Caco-2 (cell line): ENCODE measurements at regions not wholly inside any gene's neighbourhood (a gene's known extent, or its start where the extent isn't known, plus 50 kb on each side); places are given as distances from the start of the nearest gene placed in this dataset.

Source experiments
- BruUV-seq: library from RNA; stranded (reverse); fragments of 400-500 nt; replicated peaks from 2 replicates; lab custom pipeline; 2021; lab: Mats Ljungman, UMichigan
- CTCF ChIA-PET: fragments of 300-600 bp; sonication (Branson Sonifier 250); formaldehyde crosslinking; loops from one replicate; lab custom pipeline; 2022; ENCODE audit warnings: antibody characterized with exemption; lab: Charles Lee
- POLR2A ChIA-PET: fragments of 300-600 bp; sonication (Branson Sonifier 250); formaldehyde crosslinking; loops from one replicate; lab custom pipeline; 2022; ENCODE audit warnings: antibody characterized with exemption; lab: Charles Lee
- DNase-seq, 2 experiments: peaks; one replicate each; pipeline versions ENCODE4 v3.0.0 to v3.0.0-alpha.2; 2020 to 2022
- H3K27me3 ChIP-seq: replicated peaks from 2 replicates; pipeline ENCODE4 v1.6.0; 2011; ENCODE audit warnings: low read length; ENCODE audit not compliant: control insufficient read depth, insufficient read depth
- H3K36me3 ChIP-seq: 2 replicates; pipeline ENCODE4 v1.5.1; 2011; ENCODE audit warnings: low read length; ENCODE audit not compliant: control insufficient read depth, insufficient read depth
- H3K4me1 ChIP-seq: fragments of 250-450 bp; sonication (Bioruptor Pico); 2 replicates; pipeline ENCODE4 v1.5.1; 2020; ENCODE audit warnings: mild to moderate bottlenecking
- H3K4me3 ChIP-seq: 2 replicates; pipeline ENCODE4 v1.5.1; 2011; ENCODE audit warnings: low read depth, mild to moderate bottlenecking, control low read depth, low read length
- H3K9me3 ChIP-seq: fragments of 250-450 bp; sonication (Bioruptor Pico); 2 replicates; pipeline ENCODE4 v1.5.1; 2020; ENCODE audit warnings: mild to moderate bottlenecking, moderate library complexity
- H3K27ac Mint-ChIP-seq: one replicate; pipeline ENCODE4 v1.8.0; 2022; ENCODE audit warnings: mixed read lengths; ENCODE audit not compliant: unreplicated experiment
- H3K27me3 Mint-ChIP-seq: one replicate; pipeline ENCODE4 v1.8.0; 2022; ENCODE audit warnings: mixed read lengths; ENCODE audit not compliant: insufficient read depth, unreplicated experiment
- H3K36me3 Mint-ChIP-seq: one replicate; pipeline ENCODE4 v1.8.0; 2022; ENCODE audit warnings: mild to moderate bottlenecking, mixed read lengths; ENCODE audit not compliant: insufficient read depth, unreplicated experiment
- H3K4me1 Mint-ChIP-seq: one replicate; pipeline ENCODE4 v1.8.0; 2022; ENCODE audit warnings: low read depth, mixed read lengths; ENCODE audit not compliant: unreplicated experiment
- H3K4me3 Mint-ChIP-seq: one replicate; pipeline ENCODE4 v1.8.0; 2022; ENCODE audit warnings: mild to moderate bottlenecking, moderate library complexity, mixed read lengths; ENCODE audit not compliant: unreplicated experiment
- H3K9me3 Mint-ChIP-seq: one replicate; pipeline ENCODE4 v1.8.0; 2022; ENCODE audit warnings: mixed read lengths; ENCODE audit not compliant: unreplicated experiment
- CTCF ChIP-seq, 2 experiments: fragments of 200-600 bp in 1 of 2; IDR thresholded peaks; 1 replicate in 1 of 2; 2 replicates in 1 of 2; pipeline versions ENCODE4 v1.5.1 to v1.8.0; 2011 to 2022; ENCODE audit warnings: antibody characterized with exemption in 1 of 2, control low read depth in 1 of 2, inconsistent platforms in 1 of 2, low read depth in 1 of 2, low read length in 1 of 2, mild to moderate bottlenecking in 1 of 2, moderate library complexity in 1 of 2; ENCODE audit not compliant: insufficient read depth in 1 of 2, severe bottlenecking in 1 of 2, unreplicated experiment in 1 of 2
- intact Hi-C: fragments of 100-400 bp; cut with micrococcal nuclease; formaldehyde crosslinking; loops from one replicate; pipeline ENCODE4 v1.10.0; 2022; ENCODE audit not compliant: unreplicated experiment

DNA sequence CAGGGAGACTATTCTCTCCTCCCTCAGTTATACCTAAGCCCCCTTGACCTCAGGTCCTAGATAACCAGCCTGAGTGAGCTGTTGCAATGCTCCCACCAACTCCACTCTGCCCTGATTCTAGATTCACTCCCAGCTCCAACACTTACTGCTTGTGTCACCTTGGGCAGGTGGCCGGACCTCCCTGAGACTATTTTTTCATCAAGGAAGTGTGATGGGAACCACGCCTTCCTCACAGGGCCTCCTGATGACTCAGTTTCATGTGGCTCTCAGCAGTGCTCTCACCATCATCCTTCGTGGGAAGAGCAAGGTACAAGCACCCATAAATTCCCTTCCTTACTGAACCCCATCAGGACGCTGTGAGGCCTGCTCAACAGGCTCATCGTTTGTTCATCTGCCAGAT lies 925.8 kb upstream of the ZNF722 start:
- H3K9me3 ChIP-seq = no peaks in the 10 kb centered on the region; the same call in 1 of the 2 replicates
- no peaks in the 10 kb centered on the region for H3K36me3 ChIP-seq
- TF ChIP-seq CTCF (IDR thresholded peaks at IDR 0.05; ENCODE audit: insufficient read depth in 1 of 2, low read depth in 1 of 2, low read length in 1 of 2, severe bottlenecking in 1 of 2, unreplicated experiment in 1 of 2) = no peak
- no peaks in the 10 kb centered on the region for H3K27me3 ChIP-seq
- H3K9me3 Mint-ChIP-seq = peaks cover 40% of the 10 kb centered on the region
- intact Hi-C loops = no loop called here
- H3K27me3 Mint-ChIP-seq = no peaks in the 10 kb centered on the region
- no peaks in the 10 kb centered on the region for H3K36me3 Mint-ChIP-seq
- H3K4me1 ChIP-seq = no peaks in the 10 kb centered on the region
- CTCF ChIA-PET = no interaction called here
- DNase-seq = no peak
- H3K4me3 ChIP-seq = no peak overlapping the region
- H3K27ac Mint-ChIP-seq = no peak overlapping the region
- BruUV-seq = no TSS peak
- POLR2A ChIA-PET = no interaction called here
- no peak overlapping the region for H3K4me3 Mint-ChIP-seq
- no peaks in the 10 kb centered on the region for H3K4me1 Mint-ChIP-seq

DNA sequence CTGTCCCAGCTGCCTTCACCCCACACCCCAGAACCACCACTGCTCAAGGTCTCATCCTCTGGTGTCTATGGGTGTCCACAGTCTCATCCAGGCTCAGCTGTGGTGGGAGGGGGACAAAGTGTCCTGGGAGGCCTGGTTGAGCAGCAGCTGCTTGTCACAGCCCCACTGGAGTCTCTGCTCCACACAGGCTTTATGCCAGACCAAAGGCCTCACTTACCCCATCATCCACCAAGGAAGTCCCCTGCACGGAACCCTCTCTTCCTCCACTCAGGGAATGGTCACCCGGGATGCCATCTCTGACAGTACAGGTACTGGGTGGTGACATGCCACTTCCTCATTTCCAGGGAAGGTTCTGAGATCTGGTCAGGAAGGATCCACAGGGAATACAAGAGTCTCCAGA lies 925.4 kb upstream of the ZNF722 start:
- BruUV-seq = no TSS peak
- no peaks in the 10 kb centered on the region for H3K27me3 ChIP-seq

GRCh38 chr7:63073736-63074135 lies 924.9 kb upstream of the ZNF722 start:
- CTCF ChIA-PET = no interaction called here
- Histone ChIP-seq H3K4me1 (no peaks in the 10 kb centered on the region), H3K36me3 (no peaks in the 10 kb centered on the region), H3K4me3 (no peak overlapping the region), H3K27me3 (no peaks in the 10 kb centered on the region), H3K9me3 (no peaks in the 10 kb centered on the region; the same call in 1 of the 2 replicates)
- Mint-ChIP-seq H3K27me3 (no peaks in the 10 kb centered on the region), H3K36me3 (no peaks in the 10 kb centered on the region), H3K27ac (no peak overlapping the region), H3K9me3 (peaks cover 35% of the 10 kb centered on the region), H3K4me3 (no peak overlapping the region), H3K4me1 (no peaks in the 10 kb centered on the region)
- DNase-seq = no peak
- POLR2A ChIA-PET = no interaction called here
- BruUV-seq = no TSS peak
- no peak for TF ChIP-seq CTCF (IDR thresholded peaks at IDR 0.05; ENCODE audit: insufficient read depth in 1 of 2, low read depth in 1 of 2, low read length in 1 of 2, severe bottlenecking in 1 of 2, unreplicated experiment in 1 of 2)
- intact Hi-C loops = no loop called here

More for the DNA sequence above, 925.4 kb upstream of the ZNF722 start:
- no peaks in the 10 kb centered on the region for H3K36me3 Mint-ChIP-seq
- ChIA-PET POLR2A (no interaction called here), CTCF (no interaction called here)
- no peaks in the 10 kb centered on the region for H3K4me1 ChIP-seq
- TF ChIP-seq CTCF (IDR thresholded peaks at IDR 0.05; ENCODE audit: insufficient read depth in 1 of 2, low read depth in 1 of 2, low read length in 1 of 2, severe bottlenecking in 1 of 2, unreplicated experiment in 1 of 2) = no peak
- no peak overlapping the region for H3K4me3 Mint-ChIP-seq
- no peaks in the 10 kb centered on the region for H3K36me3 ChIP-seq
- no peaks in the 10 kb centered on the region for H3K27me3 Mint-ChIP-seq
- intact Hi-C loops = no loop called here
- no peak for DNase-seq
- no peaks in the 10 kb centered on the region; the same call in 1 of the 2 replicates for H3K9me3 ChIP-seq
- no peak overlapping the region for H3K4me3 ChIP-seq
- H3K4me1 Mint-ChIP-seq = no peaks in the 10 kb centered on the region
- H3K9me3 Mint-ChIP-seq = peaks cover 39% of the 10 kb centered on the region
- H3K27ac Mint-ChIP-seq = no peak overlapping the region
